ENCODE measurements at regions not wholly inside any gene's neighbourhood (a gene's known extent, or its start where the extent isn't known, plus 50 kb on each side); places are given as distances from the start of the nearest gene placed in this dataset.

GRCh38 chr16:19967963-19968362, 83.3 kb upstream of the GPRC5B start (continued):
- TF ChIP-seq MAX (IDR thresholded peaks at IDR 0.05; ENCODE audit: low read depth) (no peak), IRF3 (IDR thresholded peaks at IDR 0.05; ENCODE audit: low read depth, low read length) (no peak), TEAD4 (IDR thresholded peaks at IDR 0.05; ENCODE audit: borderline replicate concordance, insufficient read depth) (no peak), RFX5 (IDR thresholded peaks at IDR 0.05; ENCODE audit: low read length) (no peak), SIN3A (IDR thresholded peaks at IDR 0.05; ENCODE audit: borderline replicate concordance, low read depth, low read length) (no peak), JUND (IDR thresholded peaks at IDR 0.05) (no peak), NRF1 (IDR thresholded peaks at IDR 0.05; ENCODE audit: low read depth, low read length) (no peak)

GRCh38 chr16:19967561-19967960, 82.9 kb upstream of the GPRC5B start:
- no peaks in the 10 kb centered on the region for H3K9me3 ChIP-seq
- no peaks in the 10 kb centered on the region for H3K9me2 ChIP-seq
- no peaks in the 10 kb centered on the region for H3K79me2 ChIP-seq (ENCODE audit: insufficient read depth)
- ChIA-PET CTCF (interaction anchor here (1.8 to 4.8 kb wide), 3 partner anchors 12 to 333 kb away, joined by 5 to 26 read pairs (median 5); no protein-coding TSS in a partner anchor), POLR2A (no interaction called here)
- no peak overlapping the region for H3K9ac ChIP-seq
- H3K27me3 ChIP-seq (ENCODE audit: insufficient read depth): no peaks in the 10 kb centered on the region
- no peak overlapping the region for H3K4me2 ChIP-seq
- no peak overlapping the region for H2AFZ ChIP-seq (ENCODE audit: low read depth)
- no peak overlapping the region for H3K27ac ChIP-seq (ENCODE audit: low read depth in 2 of 2, low read length in 1 of 2)
- no peaks in the 10 kb centered on the region for H3F3A ChIP-seq (replicated peaks; ENCODE audit: insufficient read depth)
- no peaks in the 10 kb centered on the region; a peak in 1 of 4 replicates for H3K4me1 ChIP-seq (ENCODE audit: control insufficient read depth in 1 of 2, insufficient read depth in 2 of 2, low read depth in 1 of 2, low read length in 1 of 2)
- no peaks in the 10 kb centered on the region for H4K20me1 ChIP-seq (ENCODE audit: insufficient read depth)
- no peak for TF ChIP-seq GABPA (IDR thresholded peaks at IDR 0.05; ENCODE audit: low read depth)
- TF ChIP-seq REST (IDR thresholded peaks at IDR 0.05; ENCODE audit: low read depth, low read length): no peak
- no peak for TF ChIP-seq RFX5 (IDR thresholded peaks at IDR 0.05; ENCODE audit: low read length)
- no peak for TF ChIP-seq ELF1 (IDR thresholded peaks at IDR 0.05)
- TF ChIP-seq TAF1 (IDR thresholded peaks at IDR 0.05; ENCODE audit: borderline replicate concordance, low read depth, low read length): no peak
- TF ChIP-seq PBX3 (IDR thresholded peaks at IDR 0.05): no peak
- TF ChIP-seq TEAD4 (IDR thresholded peaks at IDR 0.05; ENCODE audit: borderline replicate concordance, insufficient read depth): no peak
- no peak for TF ChIP-seq RCOR1 (IDR thresholded peaks at IDR 0.05; ENCODE audit: low read length)
- TF ChIP-seq FOSL2 (IDR thresholded peaks at IDR 0.05; ENCODE audit: borderline replicate concordance, low read depth): no peak
- TF ChIP-seq NRF1 (IDR thresholded peaks at IDR 0.05; ENCODE audit: low read depth, low read length): no peak
- TF ChIP-seq SIN3A (IDR thresholded peaks at IDR 0.05; ENCODE audit: borderline replicate concordance, low read depth, low read length): no peak
- no peak for TF ChIP-seq USF1 (IDR thresholded peaks at IDR 0.05; ENCODE audit: borderline replicate concordance, low read depth)
- H3K4me3 ChIP-seq (ENCODE audit: low read depth in 2 of 2, low read length in 1 of 2): no peak overlapping the region
- no peaks in the 10 kb centered on the region for H3K36me3 ChIP-seq (replicated peaks in 1 of 2; ENCODE audit: control insufficient read depth in 1 of 2, insufficient read depth in 2 of 2, low read length in 1 of 2)
- no peak for DNase-seq
